Lung (tissue), 11 donors: ENCODE measurements at regions not wholly inside any gene's neighbourhood (a gene's known extent, or its start where the extent isn't known, plus 50 kb on each side); places are given as distances from the start of the nearest gene placed in this dataset.

Source experiments
- ATAC-seq: fragments of 200-7000 bp; cut with Tn5 transposase; one replicate; pipeline ENCODE4 v1.9.1; 2020; ENCODE audit warnings: moderate number of reproducible peaks; ENCODE audit not compliant: insufficient read depth, low FRiP score
- DNase-seq, 3 donors: peaks; one replicate each; pipeline ENCODE4 v3.0.0-alpha.2; 2013 to 2017
- H3K27ac ChIP-seq, 2 donors: one replicate each; pipeline ENCODE4 v1.5.1; 2013; ENCODE audit warnings: mild to moderate bottlenecking in 2 of 2, moderate library complexity in 2 of 2, control low read depth in 1 of 2, inconsistent platforms in 1 of 2, low read depth in 1 of 2, low read length in 1 of 2
- H3K27me3 ChIP-seq, 3 donors: one replicate each; pipeline ENCODE4 v1.5.1; 2013; ENCODE audit warnings: low read length in 2 of 3; ENCODE audit not compliant: control insufficient read depth in 3 of 3, insufficient read depth in 3 of 3
- H3K36me3 ChIP-seq, 4 donors: one replicate each; pipeline ENCODE4 v1.5.1; 2013; ENCODE audit warnings: low read length in 4 of 4, mild to moderate bottlenecking in 1 of 4, moderate library complexity in 1 of 4; ENCODE audit not compliant: control insufficient read depth in 4 of 4, insufficient read depth in 4 of 4
- H3K4me1 ChIP-seq, 5 donors: one replicate each; pipeline ENCODE4 v1.5.1; 2013; ENCODE audit warnings: low read length in 5 of 5, mild to moderate bottlenecking in 2 of 5, moderate library complexity in 1 of 5; ENCODE audit not compliant: control insufficient read depth in 5 of 5, insufficient read depth in 5 of 5
- H3K4me3 ChIP-seq: one replicate; pipeline ENCODE4 v1.5.1; 2013; ENCODE audit warnings: mild to moderate bottlenecking, control low read depth, moderate library complexity
- H3K9ac ChIP-seq, 2 donors: one replicate each; pipeline ENCODE4 v1.5.1; 2013; ENCODE audit warnings: low read length in 2 of 2, control low read depth in 1 of 2; ENCODE audit not compliant: insufficient read depth in 1 of 2
- H3K9me3 ChIP-seq, 4 donors: one replicate each; pipeline ENCODE4 v1.5.1; 2013; ENCODE audit warnings: low read length in 3 of 4, mild to moderate bottlenecking in 1 of 4, moderate library complexity in 1 of 4; ENCODE audit not compliant: control insufficient read depth in 4 of 4, insufficient read depth in 3 of 4
- CTCF ChIP-seq: IDR thresholded peaks from 2 replicates; pipeline ENCODE4 v1.5.1; 2012; ENCODE audit warnings: mild to moderate bottlenecking; ENCODE audit errors: control extremely low read depth, extremely low read depth
- WGBS, 2 donors: extraction: QIAGEN DNeasy Blood & Tissue Kit; methylation state at CpG; one replicate each; pipeline ENCODE4 v1.1.7; 2013; 5-methylcytosine and 5-hydroxymethylcytosine counted together
- donor health status: control.
- donor health status: control.
- donor health status: Bipolar disorder and iron deficiency.
- donor health status: healthy.
- donor health status: DM: yes; HTN: yes; CAD: no.

- DNase-seq (no peak), ATAC-seq (no peak)
- WGBS, 2 donors, result 92 to 95% methylated on average over 4 of the region's 4 CpGs
- Histone ChIP-seq H3K27me3 (no peaks in the 10 kb centered on the region), H3K4me1 (peaks cover 0 to 2% (median 0%) of the 10 kb centered on the region in 5 donors), H3K4me3 (no peak overlapping the region), H3K27ac (no peak overlapping the region), H3K36me3 (no peaks in the 10 kb centered on the region), H3K9ac (no peak overlapping the region), H3K9me3 (no peaks in the 10 kb centered on the region)
- no peak for TF ChIP-seq CTCF
Observed at GRCh38 chr13:73576291-73576690, 517.5 kb downstream of the KLF5 start.

GRCh38 chr13:73572824-73573223 is 514.0 kb downstream of the KLF5 start:
- peaks cover 0 to 4% (median 0%) of the 10 kb centered on the region in 5 donors for H3K4me1 ChIP-seq
- H3K27ac ChIP-seq, result no peak overlapping the region
- H3K27me3 ChIP-seq, result no peaks in the 10 kb centered on the region
- H3K9me3 ChIP-seq, result no peaks in the 10 kb centered on the region
- no peak for TF ChIP-seq CTCF
- ATAC-seq (no peak), DNase-seq (peak in 1 of 3 donors; percentile 17)
- no peaks in the 10 kb centered on the region for H3K36me3 ChIP-seq
- no peak overlapping the region for H3K4me3 ChIP-seq
- H3K9ac ChIP-seq, result no peak overlapping the region
- WGBS, 2 donors, result 37 to 70% methylated on average over 3 of the region's 3 CpGs

- Histone ChIP-seq H3K27me3 (no peaks in the 10 kb centered on the region), H3K9me3 (no peaks in the 10 kb centered on the region), H3K9ac (no peak overlapping the region), H3K36me3 (no peaks in the 10 kb centered on the region), H3K4me3 (no peak overlapping the region), H3K4me1 (peaks cover 0 to 4% (median 0%) of the 10 kb centered on the region in 5 donors), H3K27ac (no peak overlapping the region)
- WGBS, 2 donors, result 79 to 92% methylated on average over 1 of the region's 1 CpG
- no peak for ATAC-seq
- no peak for DNase-seq
- TF ChIP-seq CTCF, result no peak
Observed at GRCh38 chr13:73571376-73571775, 512.6 kb downstream of the KLF5 start.

GRCh38 chr13:73556902-73557301 is 498.1 kb downstream of the KLF5 start:
- no peak overlapping the region for H3K27ac ChIP-seq
- no peak overlapping the region for H3K4me3 ChIP-seq
- TF ChIP-seq CTCF, result no peak
- H3K9me3 ChIP-seq, result no peaks in the 10 kb centered on the region
- H3K27me3 ChIP-seq, result no peaks in the 10 kb centered on the region
- ATAC-seq, result no peak
- WGBS, 2 donors, result 75 to 84% methylated on average over 4 of the region's 4 CpGs
- DNase-seq, result no peak
- H3K36me3 ChIP-seq, result no peaks in the 10 kb centered on the region
- H3K9ac ChIP-seq, result no peak overlapping the region
- H3K4me1 ChIP-seq, result no peaks in the 10 kb centered on the region
